H1 (cell line): ENCODE measurements at regions not wholly inside any gene's neighbourhood (a gene's known extent, or its start where the extent isn't known, plus 50 kb on each side); places are given as distances from the start of the nearest gene placed in this dataset.

Experiments
- CTCF ChIA-PET: fragments of 300-600 bp; sonication (Branson Sonifier 250); formaldehyde crosslinking; loops from one replicate; lab custom pipeline; 2021; ENCODE audit not compliant: partially characterized antibody; lab: Charles Lee
- POLR2A ChIA-PET: fragments of 300-600 bp; sonication (Branson Sonifier 250); formaldehyde crosslinking; loops from one replicate; lab custom pipeline; 2021; ENCODE audit warnings: inconsistent platforms; ENCODE audit not compliant: partially characterized antibody; lab: Charles Lee
- DNase-seq, 2 experiments: peaks; one replicate each; pipeline versions ENCODE4 v3.0.0 to v3.0.0-alpha.2; 2010 to 2022; ENCODE audit warnings: low spot score in 2 of 2, low read depth in 1 of 2, mixed read lengths in 1 of 2
- FAIRE-seq: peaks from 2 replicates; lab custom pipeline; 2011; peaks lifted over from hg19 to GRCh38; lab: Jason Lieb, UNC
- H2AFZ ChIP-seq: 2 replicates; pipeline ENCODE4 v1.8.1; 2012; ENCODE audit warnings: low read length, inconsistent platforms
- H2AK5ac ChIP-seq: 2 replicates; pipeline ENCODE4 v1.6.1; 2013; ENCODE audit warnings: low read depth, low read length
- H2BK120ac ChIP-seq: replicated peaks from 2 replicates; pipeline ENCODE3; 2013; ENCODE audit warnings: low read depth, low read length, inconsistent platforms
- H2BK12ac ChIP-seq: 2 replicates; pipeline ENCODE4 v1.6.1; 2013; ENCODE audit warnings: low read depth, low read length
- H2BK15ac ChIP-seq: 2 replicates; pipeline ENCODE4 v1.6.1; 2013; ENCODE audit warnings: low read length
- H2BK20ac ChIP-seq: 2 replicates; pipeline ENCODE4 v1.6.1; 2013; ENCODE audit warnings: low read length
- H2BK5ac ChIP-seq: 2 replicates; pipeline ENCODE4 v1.6.1; 2013; ENCODE audit warnings: low read depth, low read length
- H3K14ac ChIP-seq: 2 replicates; pipeline ENCODE4 v1.6.1; 2013; ENCODE audit warnings: inconsistent platforms; ENCODE audit not compliant: insufficient read length
- H3K18ac ChIP-seq: 2 replicates; pipeline ENCODE4 v1.6.1; 2013; ENCODE audit warnings: low read length; ENCODE audit errors: extremely low read depth
- H3K23ac ChIP-seq: 2 replicates; pipeline ENCODE4 v1.6.1; 2013; ENCODE audit warnings: inconsistent platforms; ENCODE audit not compliant: insufficient read length
- H3K23me2 ChIP-seq: 2 replicates; pipeline ENCODE4 v1.6.1; 2013; ENCODE audit warnings: low read depth, low read length
- H3K27ac ChIP-seq: 2 replicates; pipeline ENCODE4 v1.6.1; 2011; ENCODE audit warnings: low read depth, low read length, inconsistent platforms
- H3K27me3 ChIP-seq, 4 experiments: replicated peaks in 1 of 4; 1 replicate in 1 of 4; 2 replicates in 3 of 4; pipeline versions ENCODE4 v1.6.1 to v1.8.1; 2011 to 2013; ENCODE audit warnings: low read length in 3 of 4, mild to moderate bottlenecking in 3 of 4, inconsistent platforms in 2 of 4, mixed read lengths in 2 of 4, moderate library complexity in 1 of 4; ENCODE audit not compliant: control insufficient read depth in 3 of 4, insufficient read depth in 3 of 4; ENCODE audit errors: extremely low read depth in 1 of 4
- H3K36me3 ChIP-seq, 4 experiments: 2 replicates each; pipeline versions ENCODE4 v1.6.1 to v1.8.1; 2011 to 2013; ENCODE audit warnings: mild to moderate bottlenecking in 4 of 4, low read length in 3 of 4, moderate library complexity in 2 of 4, control low read depth in 1 of 4, inconsistent platforms in 1 of 4; ENCODE audit not compliant: insufficient read depth in 4 of 4, control insufficient read depth in 2 of 4
- H3K4ac ChIP-seq: replicated peaks from 2 replicates; pipeline ENCODE3; 2013; ENCODE audit warnings: low read length, low read depth, mixed read lengths, inconsistent platforms; ENCODE audit not compliant: insufficient read length
- H3K4me1 ChIP-seq, 4 experiments: replicated peaks in 1 of 4; 1 replicate in 1 of 4; 2 replicates in 3 of 4; pipeline versions ENCODE4 v1.6.1 to v1.8.1; 2011 to 2013; ENCODE audit warnings: low read length in 3 of 4, inconsistent platforms in 2 of 4, mixed read lengths in 1 of 4; ENCODE audit not compliant: insufficient read depth in 4 of 4, control insufficient read depth in 3 of 4
- H3K4me2 ChIP-seq, 2 experiments: 2 replicates each; pipeline versions ENCODE4 v1.6.1 to v1.8.1; 2011 to 2013; ENCODE audit warnings: low read depth in 2 of 2, low read length in 2 of 2, control low read depth in 1 of 2, inconsistent platforms in 1 of 2, mild to moderate bottlenecking in 1 of 2; ENCODE audit not compliant: insufficient read depth in 1 of 2
- H3K4me3 ChIP-seq, 4 experiments: fragments of 200-600, 300-600 bp in 1 of 4; sonication (generic), shearing (Covaris generic), sonication (Bioruptor Twin) in 1 of 4; 2 replicates each; pipeline versions ENCODE4 v1.5.1 to v1.8.1; 2011 to 2016; ENCODE audit warnings: low read length in 4 of 4, low read depth in 3 of 4, control low read depth in 2 of 4, inconsistent platforms in 2 of 4, mild to moderate bottlenecking in 2 of 4, mixed read lengths in 1 of 4, moderate library complexity in 1 of 4; ENCODE audit not compliant: insufficient read depth in 2 of 4; ENCODE audit errors: extremely low read depth in 1 of 4
- H3K56ac ChIP-seq: replicated peaks from 2 replicates; pipeline ENCODE3; 2013; ENCODE audit warnings: low read depth, mild to moderate bottlenecking, mixed read lengths, low read length, inconsistent platforms; ENCODE audit not compliant: insufficient read length
- H3K79me1 ChIP-seq: 2 replicates; pipeline ENCODE4 v1.6.1; 2013; ENCODE audit warnings: low read depth, low read length, control low read depth
- H3K79me2 ChIP-seq, 2 experiments: 2 replicates each; pipeline versions ENCODE4 v1.6.1 to v1.8.1; 2012 to 2013; ENCODE audit warnings: low read length in 2 of 2, mild to moderate bottlenecking in 2 of 2, inconsistent platforms in 1 of 2; ENCODE audit not compliant: insufficient read depth in 2 of 2, control insufficient read depth in 1 of 2
- H3K9ac ChIP-seq, 4 experiments: replicated peaks in 1 of 4; 1 replicate in 1 of 4; 2 replicates in 3 of 4; pipeline versions ENCODE4 v1.6.1 to v1.8.1; 2011 to 2013; ENCODE audit warnings: low read depth in 3 of 4, low read length in 3 of 4, control low read depth in 2 of 4, mild to moderate bottlenecking in 2 of 4, moderate library complexity in 2 of 4, inconsistent platforms in 1 of 4; ENCODE audit errors: extremely low read depth in 1 of 4
- H3K9me3 ChIP-seq, 2 experiments: 2 replicates each; pipeline versions ENCODE4 v1.6.1 to v1.8.1; 2012 to 2013; ENCODE audit warnings: mild to moderate bottlenecking in 2 of 2, moderate library complexity in 2 of 2, control low read depth in 1 of 2, inconsistent platforms in 1 of 2, low read depth in 1 of 2, low read length in 1 of 2, mixed read lengths in 1 of 2; ENCODE audit not compliant: insufficient read depth in 2 of 2
- H4K20me1 ChIP-seq, 2 experiments: replicated peaks in 1 of 2; 2 replicates each; pipeline versions ENCODE3 to v1.8.1; 2011 to 2013; ENCODE audit warnings: inconsistent platforms in 2 of 2, low read length in 2 of 2, mild to moderate bottlenecking in 1 of 2; ENCODE audit not compliant: insufficient read depth in 2 of 2, control insufficient read depth in 1 of 2
- H4K5ac ChIP-seq: 2 replicates; pipeline ENCODE4 v1.6.1; 2013; ENCODE audit warnings: low read length, low read depth, mixed read lengths, inconsistent platforms; ENCODE audit not compliant: insufficient read length
- H4K8ac ChIP-seq: 2 replicates; pipeline ENCODE4 v1.8.0; 2013; ENCODE audit warnings: mild to moderate bottlenecking, moderate library complexity, low read length, inconsistent platforms; ENCODE audit not compliant: insufficient read depth; ENCODE audit errors: extremely low read depth
- H4K91ac ChIP-seq: replicated peaks from 2 replicates; pipeline ENCODE3; 2013; ENCODE audit warnings: low read length, mixed read lengths, inconsistent platforms; ENCODE audit not compliant: insufficient read length
- BACH1 ChIP-seq: IDR thresholded peaks from 2 replicates; pipeline ENCODE4 v1.6.1; 2012; ENCODE audit warnings: low read length, improper control_type of control experiment
- BRCA1 ChIP-seq: IDR thresholded peaks from 2 replicates; pipeline ENCODE4 v1.6.1; 2012; ENCODE audit warnings: low read depth, low read length, improper control_type of control experiment
- CHD1 ChIP-seq: IDR thresholded peaks from 2 replicates; pipeline ENCODE4 v1.6.1; 2012; ENCODE audit warnings: low read depth, low read length, improper control_type of control experiment
- CTBP2 ChIP-seq: IDR thresholded peaks from 2 replicates; pipeline ENCODE4 v1.7.0; 2011; ENCODE audit warnings: borderline replicate concordance, mild to moderate bottlenecking, moderate library complexity, mixed read lengths, low read length; ENCODE audit not compliant: insufficient read depth, insufficient read length
- E2F6 ChIP-seq: IDR thresholded peaks from 2 replicates; pipeline ENCODE4 v1.6.1; 2012; ENCODE audit warnings: inconsistent platforms
- EGR1 ChIP-seq: IDR thresholded peaks from 2 replicates; pipeline ENCODE4 v1.6.1; 2011; ENCODE audit warnings: low read depth, low read length, borderline replicate concordance
- EZH2 ChIP-seq: fragments of 200-600 bp; sonication (generic); IDR thresholded peaks from 2 replicates; pipeline ENCODE4 v1.7.1; 2012; ENCODE audit warnings: low read depth, mild to moderate bottlenecking, moderate library complexity, low read length, inconsistent platforms; ENCODE audit not compliant: severe bottlenecking
- HDAC2 ChIP-seq, 2 experiments: fragments of 300-600 bp in 1 of 2; sonication (generic) in 1 of 2; IDR thresholded peaks; 2 replicates each; pipeline ENCODE4 v1.6.1; 2011 to 2012; ENCODE audit warnings: low read depth in 2 of 2, low read length in 2 of 2, mild to moderate bottlenecking in 2 of 2, moderate library complexity in 2 of 2, borderline replicate concordance in 1 of 2, inconsistent platforms in 1 of 2
- POU5F1 ChIP-seq: IDR thresholded peaks from 2 replicates; pipeline ENCODE4 v1.6.1; 2011; ENCODE audit warnings: low read depth, mild to moderate bottlenecking, low read length, moderate library complexity
- SIRT6 ChIP-seq: IDR thresholded peaks from one replicate; pipeline ENCODE4 v1.7.1; 2012; ENCODE audit warnings: low read length, inconsistent platforms
- SP1 ChIP-seq: IDR thresholded peaks from 2 replicates; pipeline ENCODE4 v1.6.1; 2011; ENCODE audit warnings: low read depth, low read length
- TAF7 ChIP-seq: optimal IDR thresholded peaks from 2 replicates; pipeline ENCODE3; 2011; ENCODE audit warnings: low read depth, mild to moderate bottlenecking, inconsistent platforms, low read length, moderate library complexity, borderline replicate concordance
- TCF12 ChIP-seq: IDR thresholded peaks from 2 replicates; pipeline ENCODE4 v1.6.1; 2011; ENCODE audit warnings: low read depth, mild to moderate bottlenecking, low read length
- ZNF274 ChIP-seq: IDR thresholded peaks from 2 replicates; pipeline ENCODE4 v1.7.0; 2012; ENCODE audit warnings: low read length, borderline replicate concordance; ENCODE audit errors: extremely low read depth
- WGBS, 2 experiments: shearing (Covaris generic) in 1 of 2; methylation state at CpG; one replicate each; pipeline versions ENCODE4 v1.1.6 to v1.1.7; 2013 to 2015; ENCODE audit warnings: low lambda C conversion rate in 2 of 2, mixed read lengths in 2 of 2, inconsistent platforms in 1 of 2, low coverage in 1 of 2, missing lambda C conversion rate in 1 of 2; ENCODE audit not compliant: insufficient replicate concordance in 2 of 2, insufficient coverage in 1 of 2, insufficient read length in 1 of 2; ENCODE audit errors: extremely low coverage in 1 of 2, missing lambda C conversion rate in 1 of 2; 5-methylcytosine and 5-hydroxymethylcytosine counted together

DNA sequence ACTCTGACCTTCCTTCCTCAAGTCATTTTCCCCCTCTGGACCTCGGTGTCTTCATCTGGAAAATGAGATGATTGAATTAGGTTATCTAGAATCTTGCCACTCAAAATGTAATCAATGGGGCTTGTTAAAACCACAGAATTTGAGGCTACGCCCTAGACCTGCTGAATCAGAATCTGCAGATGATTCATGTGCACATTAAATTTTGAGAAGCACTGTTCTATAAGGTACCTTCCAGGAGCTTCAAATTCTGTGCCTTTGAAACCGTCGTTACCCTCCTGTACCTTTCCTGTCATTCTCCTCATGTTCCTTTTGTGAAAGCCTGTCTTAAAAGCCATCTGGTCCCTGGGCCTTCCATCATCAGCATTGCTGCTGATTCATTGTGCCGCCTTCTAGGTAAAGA, 172.4 kb upstream of the TOPAZ1 start:
- DNase-seq (no peak), FAIRE-seq (no peak)
- Histone ChIP-seq H2BK20ac (no peak overlapping the region), H3K23me2 (peaks cover 2% of the 10 kb centered on the region; the same call in 1 of the 2 replicates), H2BK5ac (no peak overlapping the region), H2BK12ac (no peak overlapping the region), H3K79me2 (no peaks in the 10 kb centered on the region), H3K23ac (no peak overlapping the region), H4K5ac (no peak overlapping the region), H2AK5ac (no peak overlapping the region), H4K8ac (no peak overlapping the region), H3K79me1 (no peaks in the 10 kb centered on the region), H3K18ac (no peak overlapping the region), H3K27ac (no peak overlapping the region), H3K4me2 (no peak overlapping the region), H2AFZ (no peak overlapping the region), H4K91ac (no peak overlapping the region), H3K4ac (no peak overlapping the region), H3K27me3 (no peaks in the 10 kb centered on the region), H3K14ac (no peak overlapping the region), H3K9ac (no peak overlapping the region), H2BK120ac (no peak overlapping the region), H3K4me1 (peaks cover 3 to 7% (median 4%) of the 10 kb centered on the region in 4 experiments; a peak in 6 of 7 replicates), H2BK15ac (no peak overlapping the region), H3K4me3 (no peak overlapping the region), H3K36me3 (no peaks in the 10 kb centered on the region), H3K9me3 (no peaks in the 10 kb centered on the region), H3K56ac (no peak overlapping the region), H4K20me1 (no peaks in the 10 kb centered on the region)
- CTCF ChIA-PET, result interaction anchor here (0.6 to 1.6 kb wide), 4 partner anchors 18 to 763 kb away, joined by 3 to 4 read pairs (median 4); no protein-coding TSS in a partner anchor
- POLR2A ChIA-PET, result no interaction called here
- TF ChIP-seq EZH2, result no peak
- TF ChIP-seq HDAC2 (IDR thresholded peaks at IDR 0.05; ENCODE audit: borderline replicate concordance in 1 of 2, low read depth in 2 of 2, low read length in 2 of 2), result no peak
- TF ChIP-seq SIRT6, result no peak
- TF ChIP-seq TCF12, result no peak
- no peak for TF ChIP-seq TAF7
- no peak for TF ChIP-seq SP1
- TF ChIP-seq BACH1, result no peak
- TF ChIP-seq E2F6, result no peak
- TF ChIP-seq ZNF274, result no peak
- TF ChIP-seq EGR1, result no peak
- no peak for TF ChIP-seq CTBP2
- TF ChIP-seq CHD1, result no peak
- no peak for TF ChIP-seq BRCA1
- TF ChIP-seq POU5F1, result no peak
- 77% methylated on average over 5 of the region's 5 CpGs; no CpG with 5 or more reads in 1 of the 2 experiments for WGBS, 2 experiments
